ENCODE measurements at regions not wholly inside any gene's neighbourhood (a gene's known extent, or its start where the extent isn't known, plus 50 kb on each side); places are given as distances from the start of the nearest gene placed in this dataset.

DNA sequence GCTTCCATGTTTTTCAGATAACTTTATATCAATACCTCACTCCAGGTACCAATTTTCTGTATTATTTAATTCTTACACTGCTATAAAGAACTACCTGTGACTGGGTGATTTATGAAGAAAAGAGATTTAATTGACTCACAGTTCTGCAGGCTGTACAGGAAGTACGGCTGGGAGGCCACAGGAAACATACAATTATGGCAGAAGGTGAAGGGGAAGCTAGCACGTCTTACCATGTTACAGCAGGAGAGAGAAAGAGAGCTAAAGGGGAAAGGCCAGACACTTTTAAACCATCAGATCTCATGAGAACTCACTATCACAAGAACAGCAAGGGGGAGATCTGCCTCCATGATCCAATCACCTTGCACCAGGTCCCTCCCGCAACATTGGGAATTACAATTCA is 119.1 kb upstream of the BMP5 start:
- BruUV-seq (replicated peaks), result no TSS peak
- Mint-ChIP-seq H3K27me3 (ENCODE audit: insufficient read depth, unreplicated experiment) (peaks cover 3% of the 10 kb centered on the region), H3K9me3 (ENCODE audit: unreplicated experiment) (peaks cover 34% of the 10 kb centered on the region), H3K27ac (ENCODE audit: unreplicated experiment) (no peak overlapping the region), H3K36me3 (ENCODE audit: insufficient read depth, unreplicated experiment) (no peaks in the 10 kb centered on the region), H3K4me3 (ENCODE audit: unreplicated experiment) (no peak overlapping the region), H3K4me1 (ENCODE audit: low read depth, unreplicated experiment) (no peaks in the 10 kb centered on the region)
- TF ChIP-seq, protein P1, sequence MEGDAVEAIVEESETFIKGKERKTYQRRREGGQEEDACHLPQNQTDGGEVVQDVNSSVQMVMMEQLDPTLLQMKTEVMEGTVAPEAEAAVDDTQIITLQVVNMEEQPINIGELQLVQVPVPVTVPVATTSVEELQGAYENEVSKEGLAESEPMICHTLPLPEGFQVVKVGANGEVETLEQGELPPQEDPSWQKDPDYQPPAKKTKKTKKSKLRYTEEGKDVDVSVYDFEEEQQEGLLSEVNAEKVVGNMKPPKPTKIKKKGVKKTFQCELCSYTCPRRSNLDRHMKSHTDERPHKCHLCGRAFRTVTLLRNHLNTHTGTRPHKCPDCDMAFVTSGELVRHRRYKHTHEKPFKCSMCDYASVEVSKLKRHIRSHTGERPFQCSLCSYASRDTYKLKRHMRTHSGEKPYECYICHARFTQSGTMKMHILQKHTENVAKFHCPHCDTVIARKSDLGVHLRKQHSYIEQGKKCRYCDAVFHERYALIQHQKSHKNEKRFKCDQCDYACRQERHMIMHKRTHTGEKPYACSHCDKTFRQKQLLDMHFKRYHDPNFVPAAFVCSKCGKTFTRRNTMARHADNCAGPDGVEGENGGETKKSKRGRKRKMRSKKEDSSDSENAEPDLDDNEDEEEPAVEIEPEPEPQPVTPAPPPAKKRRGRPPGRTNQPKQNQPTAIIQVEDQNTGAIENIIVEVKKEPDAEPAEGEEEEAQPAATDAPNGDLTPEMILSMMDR (IDR thresholded peaks at IDR 0.05; ENCODE audit: insufficient read depth in 1 of 2, low read depth in 1 of 2, low read length in 1 of 2, severe bottlenecking in 1 of 2, unreplicated experiment in 1 of 2), result no peak
- DNase-seq, result no peak
- H3K4me3 ChIP-seq (ENCODE audit: low read depth, low read length), result no peak overlapping the region
- ChIA-PET POLR2A (no interaction called here), CTCF (no interaction called here)
- H3K9me3 ChIP-seq, result peaks cover 4% of the 10 kb centered on the region; the same call in 1 of the 2 replicates
- no peaks in the 10 kb centered on the region for H3K27me3 ChIP-seq (replicated peaks; ENCODE audit: control insufficient read depth, insufficient read depth, low read length)
- intact Hi-C loops (cut with micrococcal nuclease; ENCODE audit: unreplicated experiment), result no loop called here
- H3K36me3 ChIP-seq (ENCODE audit: control insufficient read depth, insufficient read depth, low read length), result no peaks in the 10 kb centered on the region
- H3K4me1 ChIP-seq, result no peaks in the 10 kb centered on the region

DNA sequence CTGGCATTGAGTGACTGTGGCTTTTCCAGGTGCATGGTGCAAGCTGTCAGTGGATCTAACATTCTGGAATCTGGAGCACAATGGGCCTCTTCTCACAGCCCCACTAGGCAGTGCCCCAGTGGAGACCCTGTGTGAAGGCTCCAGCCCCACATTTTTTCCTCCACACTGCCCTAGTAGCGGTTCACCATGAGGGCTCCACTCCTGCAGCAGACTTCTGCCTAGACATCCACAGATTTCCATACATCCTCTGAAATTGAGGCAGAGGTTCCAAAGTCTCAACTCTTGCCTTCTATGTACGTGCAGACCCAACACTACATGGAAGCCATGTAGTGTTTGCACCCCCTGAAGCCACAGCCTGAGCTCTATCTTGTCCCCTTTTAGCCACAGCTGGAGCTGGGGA is 118.0 kb upstream of the BMP5 start:
- ChIA-PET POLR2A (no interaction called here), CTCF (no interaction called here)
- H3K4me1 Mint-ChIP-seq (ENCODE audit: low read depth, unreplicated experiment), result no peaks in the 10 kb centered on the region
- H3K4me3 ChIP-seq (ENCODE audit: low read depth, low read length), result no peak overlapping the region
- H3K9me3 ChIP-seq, result peaks cover 4% of the 10 kb centered on the region; the same call in 1 of the 2 replicates
- H3K27me3 ChIP-seq (replicated peaks; ENCODE audit: control insufficient read depth, insufficient read depth, low read length), result no peaks in the 10 kb centered on the region
- H3K36me3 Mint-ChIP-seq (ENCODE audit: insufficient read depth, unreplicated experiment), result no peaks in the 10 kb centered on the region
- intact Hi-C loops (cut with micrococcal nuclease; ENCODE audit: unreplicated experiment), result no loop called here
- no peak for DNase-seq
- no TSS peak for BruUV-seq (replicated peaks)
- no peak overlapping the region for H3K27ac Mint-ChIP-seq (ENCODE audit: unreplicated experiment)
- H3K36me3 ChIP-seq (ENCODE audit: control insufficient read depth, insufficient read depth, low read length), result no peaks in the 10 kb centered on the region
- H3K4me3 Mint-ChIP-seq (ENCODE audit: unreplicated experiment), result no peak overlapping the region
- TF ChIP-seq, protein P1 (IDR thresholded peaks at IDR 0.05; ENCODE audit: insufficient read depth in 1 of 2, low read depth in 1 of 2, low read length in 1 of 2, severe bottlenecking in 1 of 2, unreplicated experiment in 1 of 2), result no peak
- no peaks in the 10 kb centered on the region for H3K4me1 ChIP-seq
- H3K27me3 Mint-ChIP-seq (ENCODE audit: insufficient read depth, unreplicated experiment), result no peaks in the 10 kb centered on the region
- peaks cover 34% of the 10 kb centered on the region for H3K9me3 Mint-ChIP-seq (ENCODE audit: unreplicated experiment)

DNA sequence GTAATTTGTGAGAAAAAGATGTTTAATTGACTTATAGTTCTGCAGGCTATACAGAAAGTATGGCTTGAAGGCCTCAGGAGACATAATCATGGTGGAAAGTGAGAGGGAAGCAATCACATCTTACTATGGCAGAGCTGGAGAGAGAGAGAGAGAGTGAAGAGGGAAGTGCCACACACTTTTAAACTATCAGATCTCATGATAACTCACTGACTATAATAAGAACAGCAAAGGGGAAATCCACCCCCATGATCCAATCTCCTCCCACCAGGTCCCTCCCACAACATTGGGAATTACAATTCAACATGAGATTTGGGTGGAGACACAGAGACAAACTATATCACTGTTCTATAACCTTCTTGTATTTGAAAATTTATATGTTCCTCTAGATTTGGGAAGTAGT is 117.2 kb upstream of the BMP5 start:
- Histone ChIP-seq H3K27me3 (replicated peaks; ENCODE audit: control insufficient read depth, insufficient read depth, low read length) (no peaks in the 10 kb centered on the region), H3K4me1 (no peaks in the 10 kb centered on the region), H3K36me3 (ENCODE audit: control insufficient read depth, insufficient read depth, low read length) (no peaks in the 10 kb centered on the region), H3K4me3 (ENCODE audit: low read depth, low read length) (no peak overlapping the region), H3K9me3 (peaks cover 4% of the 10 kb centered on the region; the same call in 1 of the 2 replicates)
- Mint-ChIP-seq H3K4me1 (ENCODE audit: low read depth, unreplicated experiment) (no peaks in the 10 kb centered on the region), H3K27me3 (ENCODE audit: insufficient read depth, unreplicated experiment) (no peaks in the 10 kb centered on the region), H3K36me3 (ENCODE audit: insufficient read depth, unreplicated experiment) (no peaks in the 10 kb centered on the region), H3K9me3 (ENCODE audit: unreplicated experiment) (peaks cover 34% of the 10 kb centered on the region), H3K4me3 (ENCODE audit: unreplicated experiment) (no peak overlapping the region), H3K27ac (ENCODE audit: unreplicated experiment) (no peak overlapping the region)
- POLR2A ChIA-PET, result no interaction called here
- CTCF ChIA-PET, result no interaction called here
- BruUV-seq (replicated peaks), result no TSS peak
- DNase-seq, result no peak
- intact Hi-C loops (cut with micrococcal nuclease; ENCODE audit: unreplicated experiment), result no loop called here
- TF ChIP-seq, protein P1 (IDR thresholded peaks at IDR 0.05; ENCODE audit: insufficient read depth in 1 of 2, low read depth in 1 of 2, low read length in 1 of 2, severe bottlenecking in 1 of 2, unreplicated experiment in 1 of 2), result no peak

Data from Caco-2 (cell line).